HL-60 (cell line): ENCODE measurements at regions not wholly inside any gene's neighbourhood (a gene's known extent, or its start where the extent isn't known, plus 50 kb on each side); places are given as distances from the start of the nearest gene placed in this dataset.

Experiments used
- DNase-seq, 2 experiments: peaks; one replicate each; pipeline ENCODE4 v3.0.0-alpha.2; 2010 to 2020; ENCODE audit warnings: low read depth in 1 of 2, low spot score in 1 of 2
- H3K27ac ChIP-seq: fragments of 250-450 bp; sonication (Bioruptor Pico); replicated peaks from 2 replicates; pipeline ENCODE4 v1.5.1; 2020; ENCODE audit warnings: mild to moderate bottlenecking, moderate library complexity
- H3K27me3 ChIP-seq: fragments of 250-450 bp; sonication (Bioruptor Pico); 2 replicates; pipeline ENCODE4 v1.5.1; 2021; ENCODE audit warnings: mild to moderate bottlenecking, moderate library complexity; ENCODE audit not compliant: insufficient read depth, poor library complexity, severe bottlenecking
- H3K4me3 ChIP-seq: replicated peaks from 2 replicates; pipeline ENCODE4 v1.5.1; 2011; ENCODE audit warnings: mild to moderate bottlenecking, control low read depth, low read length; ENCODE audit not compliant: insufficient read depth
- GABPA ChIP-seq: IDR thresholded peaks from 2 replicates; pipeline ENCODE4 v1.6.1; 2012; ENCODE audit warnings: low read depth
- POLR2AphosphoS5 ChIP-seq: IDR thresholded peaks from 2 replicates; pipeline ENCODE4 v1.6.1; 2012; ENCODE audit warnings: low read depth
- SPI1 ChIP-seq: IDR thresholded peaks from 2 replicates; pipeline ENCODE4 v1.6.1; 2012; ENCODE audit warnings: low read depth, mild to moderate bottlenecking, borderline replicate concordance
- TF ChIP-seq, protein P1 (sequence below): IDR thresholded peaks from one replicate; pipeline ENCODE4 v1.5.1; 2011; ENCODE audit warnings: low read length, control low read depth, inconsistent platforms; ENCODE audit not compliant: insufficient read depth
- TF ChIP-seq, protein P2 (sequence below): IDR thresholded peaks from 2 replicates; pipeline ENCODE4 v1.6.1; 2012; ENCODE audit warnings: low read depth; ENCODE audit not compliant: insufficient replicate concordance

DNA sequence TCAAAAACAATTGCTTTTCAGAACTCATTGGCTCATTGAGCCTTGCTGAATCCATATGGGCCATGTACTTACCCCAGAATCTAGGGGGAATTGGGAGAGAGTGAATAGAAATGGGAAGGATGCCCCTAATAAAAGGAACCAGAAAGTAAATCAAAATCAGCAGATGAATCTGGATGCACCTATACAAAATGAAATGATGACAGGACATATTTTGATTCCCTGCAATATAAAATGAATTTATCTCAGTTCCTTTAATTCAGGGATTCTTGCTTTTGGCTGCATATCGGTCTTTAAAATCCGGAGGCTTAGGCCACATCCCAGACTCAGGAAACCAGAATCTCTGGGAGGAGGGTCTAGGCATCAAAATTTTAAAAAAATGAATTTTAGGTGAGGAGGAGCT, 107.7 kb upstream of the NEO1 start:
- H3K4me3 ChIP-seq = no peak overlapping the region
- no peaks in the 10 kb centered on the region for H3K27me3 ChIP-seq
- DNase-seq = no peak
- no peak overlapping the region for H3K27ac ChIP-seq
- TF ChIP-seq POLR2AphosphoS5 = no peak
- TF ChIP-seq, protein P1, sequence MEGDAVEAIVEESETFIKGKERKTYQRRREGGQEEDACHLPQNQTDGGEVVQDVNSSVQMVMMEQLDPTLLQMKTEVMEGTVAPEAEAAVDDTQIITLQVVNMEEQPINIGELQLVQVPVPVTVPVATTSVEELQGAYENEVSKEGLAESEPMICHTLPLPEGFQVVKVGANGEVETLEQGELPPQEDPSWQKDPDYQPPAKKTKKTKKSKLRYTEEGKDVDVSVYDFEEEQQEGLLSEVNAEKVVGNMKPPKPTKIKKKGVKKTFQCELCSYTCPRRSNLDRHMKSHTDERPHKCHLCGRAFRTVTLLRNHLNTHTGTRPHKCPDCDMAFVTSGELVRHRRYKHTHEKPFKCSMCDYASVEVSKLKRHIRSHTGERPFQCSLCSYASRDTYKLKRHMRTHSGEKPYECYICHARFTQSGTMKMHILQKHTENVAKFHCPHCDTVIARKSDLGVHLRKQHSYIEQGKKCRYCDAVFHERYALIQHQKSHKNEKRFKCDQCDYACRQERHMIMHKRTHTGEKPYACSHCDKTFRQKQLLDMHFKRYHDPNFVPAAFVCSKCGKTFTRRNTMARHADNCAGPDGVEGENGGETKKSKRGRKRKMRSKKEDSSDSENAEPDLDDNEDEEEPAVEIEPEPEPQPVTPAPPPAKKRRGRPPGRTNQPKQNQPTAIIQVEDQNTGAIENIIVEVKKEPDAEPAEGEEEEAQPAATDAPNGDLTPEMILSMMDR = no peak
- TF ChIP-seq, protein P2, sequence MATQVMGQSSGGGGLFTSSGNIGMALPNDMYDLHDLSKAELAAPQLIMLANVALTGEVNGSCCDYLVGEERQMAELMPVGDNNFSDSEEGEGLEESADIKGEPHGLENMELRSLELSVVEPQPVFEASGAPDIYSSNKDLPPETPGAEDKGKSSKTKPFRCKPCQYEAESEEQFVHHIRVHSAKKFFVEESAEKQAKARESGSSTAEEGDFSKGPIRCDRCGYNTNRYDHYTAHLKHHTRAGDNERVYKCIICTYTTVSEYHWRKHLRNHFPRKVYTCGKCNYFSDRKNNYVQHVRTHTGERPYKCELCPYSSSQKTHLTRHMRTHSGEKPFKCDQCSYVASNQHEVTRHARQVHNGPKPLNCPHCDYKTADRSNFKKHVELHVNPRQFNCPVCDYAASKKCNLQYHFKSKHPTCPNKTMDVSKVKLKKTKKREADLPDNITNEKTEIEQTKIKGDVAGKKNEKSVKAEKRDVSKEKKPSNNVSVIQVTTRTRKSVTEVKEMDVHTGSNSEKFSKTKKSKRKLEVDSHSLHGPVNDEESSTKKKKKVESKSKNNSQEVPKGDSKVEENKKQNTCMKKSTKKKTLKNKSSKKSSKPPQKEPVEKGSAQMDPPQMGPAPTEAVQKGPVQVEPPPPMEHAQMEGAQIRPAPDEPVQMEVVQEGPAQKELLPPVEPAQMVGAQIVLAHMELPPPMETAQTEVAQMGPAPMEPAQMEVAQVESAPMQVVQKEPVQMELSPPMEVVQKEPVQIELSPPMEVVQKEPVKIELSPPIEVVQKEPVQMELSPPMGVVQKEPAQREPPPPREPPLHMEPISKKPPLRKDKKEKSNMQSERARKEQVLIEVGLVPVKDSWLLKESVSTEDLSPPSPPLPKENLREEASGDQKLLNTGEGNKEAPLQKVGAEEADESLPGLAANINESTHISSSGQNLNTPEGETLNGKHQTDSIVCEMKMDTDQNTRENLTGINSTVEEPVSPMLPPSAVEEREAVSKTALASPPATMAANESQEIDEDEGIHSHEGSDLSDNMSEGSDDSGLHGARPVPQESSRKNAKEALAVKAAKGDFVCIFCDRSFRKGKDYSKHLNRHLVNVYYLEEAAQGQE = no peak
- TF ChIP-seq SPI1 = no peak
- no peak for TF ChIP-seq GABPA

DNA sequence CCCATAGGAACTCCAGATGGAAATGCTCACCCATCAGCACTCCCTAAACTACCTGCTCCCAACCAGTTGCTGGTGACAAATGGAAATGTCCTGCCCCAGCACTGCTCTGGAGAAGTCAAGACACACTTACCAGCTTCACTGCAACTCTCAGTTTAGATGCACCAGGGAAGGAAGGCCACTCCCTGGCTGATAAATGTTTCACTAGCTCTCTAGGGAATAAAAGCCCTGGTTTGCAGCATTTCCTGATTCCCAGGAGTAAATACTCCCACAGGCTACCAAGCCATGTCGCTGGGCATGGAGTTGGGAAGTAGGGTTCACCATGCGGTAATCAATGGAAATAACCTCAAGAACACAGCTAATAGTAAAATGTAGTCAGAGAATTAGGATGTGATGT, 112.0 kb upstream of the NEO1 start:
- DNase-seq = no peak
- Histone ChIP-seq H3K27ac (no peak overlapping the region), H3K4me3 (no peak overlapping the region), H3K27me3 (no peaks in the 10 kb centered on the region)
- TF ChIP-seq GABPA (no peak), POLR2AphosphoS5 (no peak), SPI1 (no peak)
- TF ChIP-seq, protein P1 = no peak
- TF ChIP-seq, protein P2 = no peak

DNA sequence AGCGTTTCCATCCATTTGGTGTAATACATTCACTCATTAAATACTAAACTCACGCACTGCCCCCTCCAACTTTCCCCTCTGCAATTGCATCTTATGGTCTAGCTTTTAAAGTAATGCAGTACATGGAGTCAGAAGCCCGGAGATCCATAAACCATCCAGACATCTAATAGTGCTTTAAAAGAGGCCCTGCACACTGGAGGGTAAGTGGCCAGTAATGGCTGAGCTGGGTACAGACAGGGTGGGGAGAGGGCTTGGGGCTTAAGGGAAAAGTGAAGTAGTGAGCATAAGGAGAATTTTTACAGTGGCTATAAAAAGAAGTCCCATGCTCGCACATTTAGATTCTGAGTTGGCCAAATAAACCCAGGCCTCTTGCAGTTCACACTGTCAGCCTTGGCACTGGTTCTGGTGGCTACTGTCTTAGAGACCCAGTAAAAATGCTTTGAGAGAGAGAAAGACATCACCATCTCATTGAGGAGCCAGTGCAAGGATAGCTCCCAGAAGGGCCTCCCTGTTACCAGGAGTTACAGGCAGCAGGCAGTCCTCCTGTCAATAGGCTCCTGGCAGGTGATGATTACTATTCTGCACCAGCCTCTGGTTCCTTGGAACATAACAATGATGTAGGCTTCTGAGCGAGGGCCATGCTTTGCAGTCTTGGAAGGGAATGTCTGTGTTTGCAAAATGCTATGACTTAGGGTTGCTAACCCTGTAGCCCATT, 112.6 kb upstream of the NEO1 start:
- no peak for TF ChIP-seq POLR2AphosphoS5
- TF ChIP-seq, protein P1 = no peak
- TF ChIP-seq, protein P2 = no peak
- no peak for TF ChIP-seq SPI1
- no peak for TF ChIP-seq GABPA
- no peaks in the 10 kb centered on the region for H3K27me3 ChIP-seq
- no peak overlapping the region for H3K4me3 ChIP-seq
- H3K27ac ChIP-seq = no peak overlapping the region
- DNase-seq = no peak
